BJ (cell line): ENCODE measurements at regions not wholly inside any gene's neighbourhood (a gene's known extent, or its start where the extent isn't known, plus 50 kb on each side); places are given as distances from the start of the nearest gene placed in this dataset.
"Not testable (repeated sequence)": the region's sequence is repeated elsewhere in the genome, so short reads cannot be mapped to it uniquely, and the experiment has no call there.

Source experiments
- CTCF ChIA-PET: fragments of 350-600 bp; formaldehyde crosslinking; extraction: SDS; loops from one replicate; lab custom pipeline; 2021; ENCODE audit warnings: antibody characterized with exemption, inconsistent platforms; lab: Yijun Ruan, JAX
- POLR2A ChIA-PET: fragments of 300-600 bp; sonication (Branson Sonifier 250); formaldehyde crosslinking; extraction: SDS; loops from one replicate; lab custom pipeline; 2021; ENCODE audit warnings: antibody characterized with exemption; lab: Charles Lee
- DNase-seq: peaks from one replicate; pipeline ENCODE4 v3.0.0-alpha.2; 2011; ENCODE audit warnings: low read depth
- H3K27me3 ChIP-seq: 2 replicates; pipeline ENCODE4 v1.6.0; 2011; ENCODE audit warnings: low read length; ENCODE audit not compliant: control insufficient read depth, insufficient read depth
- H3K36me3 ChIP-seq: 2 replicates; pipeline ENCODE4 v1.5.1; 2011; ENCODE audit warnings: low read length; ENCODE audit not compliant: control insufficient read depth, insufficient read depth
- H3K4me3 ChIP-seq: 2 replicates; pipeline ENCODE4 v1.5.1; 2011; ENCODE audit warnings: low read depth, mild to moderate bottlenecking, control low read depth, low read length
- TF ChIP-seq, protein P1 (sequence below): IDR thresholded peaks from 2 replicates; pipeline ENCODE4 v1.5.1; 2011; ENCODE audit warnings: low read depth, mild to moderate bottlenecking, control low read depth, inconsistent platforms, low read length, moderate library complexity; ENCODE audit not compliant: insufficient read depth

DNA sequence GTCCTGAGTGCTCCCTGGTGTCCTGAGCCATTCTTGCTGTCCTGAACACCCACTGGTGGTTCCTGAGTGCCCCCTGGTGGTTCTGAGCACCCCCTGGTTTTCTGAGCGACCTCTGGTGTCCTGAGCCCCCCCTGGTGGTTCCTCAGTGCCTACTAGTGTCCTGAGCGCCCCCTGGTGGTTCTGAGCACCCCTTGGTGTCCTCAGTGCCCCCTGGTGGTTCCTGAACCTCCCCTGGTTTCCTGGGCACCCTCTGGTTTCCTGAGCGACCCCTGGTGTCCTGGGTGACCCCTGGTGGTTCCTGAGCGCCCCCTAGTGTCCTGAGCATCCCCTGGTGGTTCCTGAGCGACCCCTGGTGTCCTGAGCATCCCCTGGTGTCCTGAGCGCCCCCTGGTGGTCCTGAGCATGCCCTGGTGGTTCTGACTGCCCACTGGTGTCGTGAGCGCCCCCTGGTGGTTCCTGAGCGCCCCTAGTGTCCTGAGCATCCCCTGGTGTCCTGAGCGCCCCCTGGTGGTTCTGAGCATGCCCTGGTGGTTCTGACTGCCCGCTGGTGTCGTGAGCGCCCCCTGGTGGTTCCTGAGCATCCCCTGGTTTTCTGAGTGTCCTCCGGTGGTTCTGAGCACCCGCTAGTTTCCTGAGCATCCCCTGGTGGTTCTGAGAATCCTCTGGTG, 473.1 kb downstream of the TMEM121 start:
- Histone ChIP-seq H3K4me3 (no peak overlapping the region), H3K36me3 (no peaks in the 10 kb centered on the region), H3K27me3 (no peaks in the 10 kb centered on the region)
- ChIA-PET CTCF (no interaction called here), POLR2A (no interaction called here)
- no peak for DNase-seq
- TF ChIP-seq, protein P1, sequence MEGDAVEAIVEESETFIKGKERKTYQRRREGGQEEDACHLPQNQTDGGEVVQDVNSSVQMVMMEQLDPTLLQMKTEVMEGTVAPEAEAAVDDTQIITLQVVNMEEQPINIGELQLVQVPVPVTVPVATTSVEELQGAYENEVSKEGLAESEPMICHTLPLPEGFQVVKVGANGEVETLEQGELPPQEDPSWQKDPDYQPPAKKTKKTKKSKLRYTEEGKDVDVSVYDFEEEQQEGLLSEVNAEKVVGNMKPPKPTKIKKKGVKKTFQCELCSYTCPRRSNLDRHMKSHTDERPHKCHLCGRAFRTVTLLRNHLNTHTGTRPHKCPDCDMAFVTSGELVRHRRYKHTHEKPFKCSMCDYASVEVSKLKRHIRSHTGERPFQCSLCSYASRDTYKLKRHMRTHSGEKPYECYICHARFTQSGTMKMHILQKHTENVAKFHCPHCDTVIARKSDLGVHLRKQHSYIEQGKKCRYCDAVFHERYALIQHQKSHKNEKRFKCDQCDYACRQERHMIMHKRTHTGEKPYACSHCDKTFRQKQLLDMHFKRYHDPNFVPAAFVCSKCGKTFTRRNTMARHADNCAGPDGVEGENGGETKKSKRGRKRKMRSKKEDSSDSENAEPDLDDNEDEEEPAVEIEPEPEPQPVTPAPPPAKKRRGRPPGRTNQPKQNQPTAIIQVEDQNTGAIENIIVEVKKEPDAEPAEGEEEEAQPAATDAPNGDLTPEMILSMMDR: peak; percentile 31; the same call in 1 of the 2 replicates

DNA sequence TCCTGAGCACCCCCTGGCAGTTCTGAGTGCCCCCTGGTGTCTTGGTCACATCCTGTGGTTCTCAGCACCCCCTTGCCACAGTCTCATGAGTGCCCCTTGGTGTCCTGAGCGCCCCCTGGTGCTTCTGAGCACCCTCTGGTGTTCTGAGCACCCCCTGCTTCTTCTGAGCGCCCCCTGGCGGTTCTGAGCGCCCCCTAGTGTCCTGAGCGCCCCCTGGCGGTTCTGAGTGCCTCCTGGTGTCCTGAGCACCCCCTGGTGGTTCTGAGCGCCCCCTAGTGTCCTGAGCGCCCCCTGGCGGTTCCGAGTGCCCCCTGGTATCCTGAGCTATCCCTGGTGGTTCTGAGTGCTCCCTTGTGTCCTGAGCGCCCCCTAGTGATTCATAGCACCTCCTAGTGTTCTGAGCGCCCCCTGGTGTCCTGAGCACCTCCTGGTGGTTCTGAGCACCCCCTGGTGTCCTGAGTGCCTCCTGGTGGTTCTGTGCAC, 473.7 kb downstream of the TMEM121 start:
- H3K4me3 ChIP-seq, H3K36me3 ChIP-seq, DNase-seq, H3K27me3 ChIP-seq, CTCF ChIA-PET, POLR2A ChIA-PET: not testable (repeated sequence)

DNA sequence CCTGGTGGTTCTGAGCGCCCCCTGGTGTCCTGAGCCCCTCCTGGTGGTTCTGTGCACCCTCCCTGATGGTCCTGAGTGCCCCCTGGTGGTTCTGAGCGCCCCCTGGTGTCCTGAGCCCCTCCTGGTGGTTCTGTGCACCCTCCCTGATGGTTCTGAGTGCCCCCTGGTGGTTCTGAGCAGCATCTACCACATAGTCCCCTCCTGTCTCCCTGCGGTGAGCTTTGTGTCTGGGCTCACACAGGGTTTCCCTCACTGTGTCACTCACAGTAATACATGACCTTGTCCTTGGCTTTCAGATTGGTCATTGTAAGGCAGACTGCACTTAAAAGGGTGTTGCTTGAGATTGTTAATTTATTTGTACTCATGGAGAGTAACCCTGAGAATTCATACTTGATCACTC, 474.9 kb downstream of the TMEM121 start:
- CTCF ChIA-PET, H3K27me3 ChIP-seq, H3K4me3 ChIP-seq, H3K36me3 ChIP-seq, DNase-seq, POLR2A ChIA-PET: not testable (repeated sequence)

DNA sequence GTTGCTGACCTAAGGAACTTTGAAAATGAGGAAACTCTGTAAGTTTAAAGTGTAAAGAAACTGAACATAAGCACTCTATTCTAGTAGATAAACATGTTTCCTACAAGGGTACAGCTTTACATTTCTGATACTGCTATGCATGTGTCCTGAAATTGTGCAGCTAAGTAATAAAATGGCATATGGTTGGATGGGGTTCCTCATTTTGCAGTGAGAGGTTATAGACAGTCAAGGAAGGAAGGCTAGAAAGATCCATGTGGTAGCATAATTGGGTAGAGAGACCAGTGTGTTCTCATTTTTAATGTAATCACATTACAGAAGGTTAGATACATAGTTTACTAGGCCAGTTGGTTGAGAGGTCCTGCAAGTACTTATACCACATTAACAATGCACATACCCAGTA, 477.0 kb downstream of the TMEM121 start:
- Histone ChIP-seq H3K4me3 (no peak overlapping the region), H3K27me3 (no peaks in the 10 kb centered on the region), H3K36me3 (no peaks in the 10 kb centered on the region)
- TF ChIP-seq, protein P1: no peak
- ChIA-PET POLR2A (no interaction called here), CTCF (no interaction called here)
- no peak for DNase-seq

DNA sequence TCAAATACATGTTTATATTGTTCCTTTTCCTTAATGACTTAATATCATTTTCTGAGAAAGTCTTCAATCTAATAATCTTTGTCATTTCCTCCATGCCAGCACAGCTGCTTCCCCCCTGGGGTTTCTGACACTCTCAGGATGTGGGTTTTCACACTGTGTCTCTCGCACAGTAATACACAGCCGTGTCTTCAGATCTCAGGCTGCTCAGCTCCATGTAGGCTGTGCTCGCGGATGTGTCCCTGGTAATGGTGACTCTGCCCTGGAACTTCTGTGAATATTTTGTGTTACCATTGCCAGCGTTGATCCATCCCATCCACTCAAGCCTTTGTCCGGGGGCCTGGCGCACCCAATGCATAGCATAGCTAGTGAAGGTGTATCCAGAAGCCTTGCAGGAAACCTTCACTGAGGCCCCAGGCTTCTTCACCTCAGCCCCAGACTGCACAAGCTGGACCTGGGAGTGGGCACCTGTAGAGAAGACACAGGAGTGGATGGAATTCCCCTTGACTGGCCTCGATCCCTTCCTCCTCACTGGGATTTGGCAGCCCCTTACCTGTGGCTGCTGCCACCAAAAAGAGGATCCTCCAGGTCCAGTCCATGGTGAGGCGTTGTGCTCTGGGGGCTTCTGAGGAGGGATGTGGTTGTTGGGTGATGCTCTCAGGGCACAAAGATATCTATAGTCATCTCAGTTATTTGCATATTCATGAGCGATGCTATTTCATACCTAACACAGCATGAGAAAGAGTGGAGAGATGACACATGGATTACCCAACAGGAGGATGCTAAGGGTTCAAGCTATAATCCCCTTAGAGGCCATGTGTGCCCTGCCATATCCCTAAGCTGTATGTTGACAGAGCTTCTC, 478.8 kb downstream of the TMEM121 start:
- POLR2A ChIA-PET, CTCF ChIA-PET: not testable (repeated sequence)

DNA sequence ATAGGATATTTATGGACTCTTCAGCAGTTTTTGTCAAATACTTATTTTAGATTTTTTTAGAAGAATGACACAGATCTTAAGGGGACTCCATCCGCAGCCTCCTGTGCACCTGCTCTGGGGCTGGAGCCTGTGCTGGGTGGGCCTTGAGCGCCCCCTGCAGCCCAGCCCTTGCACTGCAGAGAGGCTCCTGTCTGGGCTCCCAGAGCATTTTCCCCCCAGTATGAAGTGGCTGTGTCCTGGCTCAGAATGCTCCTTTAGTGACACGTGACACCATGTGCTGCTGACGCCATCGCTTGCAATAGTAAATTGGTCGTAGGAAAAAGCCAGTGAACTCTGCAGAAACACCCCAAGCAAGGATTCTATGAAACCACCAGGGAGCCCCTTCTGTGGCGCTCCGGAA, 479.7 kb downstream of the TMEM121 start:
- CTCF ChIA-PET: interaction anchor here (0.7 kb wide), 1 partner anchor 253 kb away, joined by 3 read pairs; no protein-coding TSS in a partner anchor
- POLR2A ChIA-PET, H3K36me3 ChIP-seq, H3K4me3 ChIP-seq, H3K27me3 ChIP-seq, DNase-seq: not testable (repeated sequence)

More for the DNA sequence above, 478.8 kb downstream of the TMEM121 start:
- H3K4me3 ChIP-seq, DNase-seq, H3K27me3 ChIP-seq, H3K36me3 ChIP-seq: not testable (repeated sequence)

DNA sequence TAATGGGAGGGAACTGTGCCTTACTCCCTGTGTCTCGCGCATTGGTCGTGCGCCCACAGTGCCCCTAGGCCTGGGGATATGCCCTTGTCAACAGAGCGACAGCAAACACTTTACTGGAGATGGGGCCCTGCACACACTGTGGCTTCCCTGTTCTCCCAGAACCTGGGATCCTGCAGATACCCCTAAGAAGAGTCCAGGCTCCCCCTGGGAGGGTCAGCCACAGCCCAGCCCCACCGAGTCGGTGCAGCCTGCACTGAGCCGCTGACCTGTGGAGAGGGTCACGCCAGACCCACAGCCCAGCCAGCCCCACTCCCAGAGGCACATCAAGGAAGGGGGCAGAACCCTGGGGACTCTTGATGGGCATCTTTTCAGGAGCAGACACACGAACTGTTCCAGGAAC, 480.3 kb downstream of the TMEM121 start:
- POLR2A ChIA-PET, H3K27me3 ChIP-seq, H3K4me3 ChIP-seq, H3K36me3 ChIP-seq, DNase-seq: not testable (repeated sequence)
- CTCF ChIA-PET: interaction anchor here (0.7 kb wide), 1 partner anchor 414 kb away, joined by 3 read pairs; no protein-coding TSS in a partner anchor
